Fibroblast of villous mesenchyme (primary cell): ENCODE measurements at regions not wholly inside any gene's neighbourhood (a gene's known extent, or its start where the extent isn't known, plus 50 kb on each side); places are given as distances from the start of the nearest gene placed in this dataset.
"Not testable (repeated sequence)": the region's sequence is repeated elsewhere in the genome, so short reads cannot be mapped to it uniquely, and the experiment has no call there.

Experiments used
- DNase-seq: peaks from one replicate; pipeline ENCODE4 v3.0.0-alpha.2; 2010; ENCODE audit warnings: low read depth
- H3K4me3 ChIP-seq: 2 replicates; pipeline ENCODE4 v1.5.1; 2011; ENCODE audit warnings: low read depth, mild to moderate bottlenecking, low read length
- TF ChIP-seq, protein P1 (sequence below): IDR thresholded peaks from 2 replicates; pipeline ENCODE4 v1.5.1; 2012; ENCODE audit warnings: low read depth, mild to moderate bottlenecking, low read length; ENCODE audit not compliant: insufficient read depth

DNA sequence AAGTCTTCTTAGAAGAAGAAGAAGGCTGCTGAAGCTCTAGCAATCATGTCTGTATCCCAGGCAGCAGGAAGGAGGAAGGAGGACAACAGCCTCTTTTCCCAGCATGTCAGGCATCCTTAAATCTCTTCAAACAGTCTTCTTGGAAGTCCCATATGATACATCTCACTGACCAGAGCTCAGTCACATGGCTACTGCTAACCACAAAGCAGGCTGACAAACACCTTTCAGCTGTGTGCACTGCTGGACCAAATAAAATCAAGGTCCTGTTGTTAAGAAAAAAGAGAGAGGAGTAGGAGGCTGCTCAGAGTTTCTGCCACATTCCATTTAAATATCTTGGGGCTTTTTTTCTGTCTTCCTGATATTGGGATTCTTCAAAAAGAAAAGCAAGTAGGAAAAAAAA lies 203.4 kb upstream of the PELI2 start:
- no peak overlapping the region for H3K4me3 ChIP-seq
- DNase-seq: no peak
- TF ChIP-seq, protein P1, sequence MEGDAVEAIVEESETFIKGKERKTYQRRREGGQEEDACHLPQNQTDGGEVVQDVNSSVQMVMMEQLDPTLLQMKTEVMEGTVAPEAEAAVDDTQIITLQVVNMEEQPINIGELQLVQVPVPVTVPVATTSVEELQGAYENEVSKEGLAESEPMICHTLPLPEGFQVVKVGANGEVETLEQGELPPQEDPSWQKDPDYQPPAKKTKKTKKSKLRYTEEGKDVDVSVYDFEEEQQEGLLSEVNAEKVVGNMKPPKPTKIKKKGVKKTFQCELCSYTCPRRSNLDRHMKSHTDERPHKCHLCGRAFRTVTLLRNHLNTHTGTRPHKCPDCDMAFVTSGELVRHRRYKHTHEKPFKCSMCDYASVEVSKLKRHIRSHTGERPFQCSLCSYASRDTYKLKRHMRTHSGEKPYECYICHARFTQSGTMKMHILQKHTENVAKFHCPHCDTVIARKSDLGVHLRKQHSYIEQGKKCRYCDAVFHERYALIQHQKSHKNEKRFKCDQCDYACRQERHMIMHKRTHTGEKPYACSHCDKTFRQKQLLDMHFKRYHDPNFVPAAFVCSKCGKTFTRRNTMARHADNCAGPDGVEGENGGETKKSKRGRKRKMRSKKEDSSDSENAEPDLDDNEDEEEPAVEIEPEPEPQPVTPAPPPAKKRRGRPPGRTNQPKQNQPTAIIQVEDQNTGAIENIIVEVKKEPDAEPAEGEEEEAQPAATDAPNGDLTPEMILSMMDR: no peak

DNA sequence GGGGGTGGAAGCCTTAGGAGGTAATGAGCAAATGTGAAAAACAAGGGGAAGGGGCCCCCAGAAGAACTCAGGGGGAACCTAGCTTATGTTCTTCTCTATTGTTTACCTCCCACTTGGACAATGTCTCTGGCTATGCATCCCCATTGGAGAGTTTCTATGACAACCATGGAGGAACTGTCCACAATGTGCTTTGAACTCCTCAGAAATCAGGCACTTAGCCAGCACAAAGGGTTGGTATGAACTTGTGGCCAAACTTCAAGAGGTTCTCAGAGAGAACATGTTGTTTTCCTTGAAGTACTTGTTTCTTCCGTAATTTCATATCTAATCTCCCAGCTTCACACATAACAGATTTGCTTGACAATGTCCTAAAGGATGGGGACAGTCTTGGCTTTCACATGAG lies 202.8 kb upstream of the PELI2 start:
- TF ChIP-seq, protein P1: no peak
- DNase-seq: no peak
- no peak overlapping the region for H3K4me3 ChIP-seq

DNA sequence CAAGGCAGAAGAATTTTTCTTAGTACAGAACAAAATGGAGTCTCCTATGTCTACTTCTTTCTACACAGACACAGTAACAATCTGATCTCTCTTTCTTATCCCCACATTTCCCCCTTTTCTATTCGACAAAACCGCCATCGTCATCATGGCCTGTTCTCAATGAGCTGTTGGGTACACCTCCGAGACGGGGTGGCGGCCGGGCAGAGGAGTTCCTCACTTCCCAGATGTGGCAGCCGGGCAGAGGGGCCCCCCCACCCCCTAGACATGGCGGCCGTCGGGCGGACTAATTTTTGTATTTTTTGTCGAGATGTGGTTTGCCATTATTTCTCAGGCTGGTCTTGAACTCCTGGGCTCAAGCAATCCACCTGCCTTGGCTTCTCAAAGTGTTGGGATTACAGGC lies 198.4 kb upstream of the PELI2 start:
- DNase-seq, H3K4me3 ChIP-seq: not testable (repeated sequence)

DNA sequence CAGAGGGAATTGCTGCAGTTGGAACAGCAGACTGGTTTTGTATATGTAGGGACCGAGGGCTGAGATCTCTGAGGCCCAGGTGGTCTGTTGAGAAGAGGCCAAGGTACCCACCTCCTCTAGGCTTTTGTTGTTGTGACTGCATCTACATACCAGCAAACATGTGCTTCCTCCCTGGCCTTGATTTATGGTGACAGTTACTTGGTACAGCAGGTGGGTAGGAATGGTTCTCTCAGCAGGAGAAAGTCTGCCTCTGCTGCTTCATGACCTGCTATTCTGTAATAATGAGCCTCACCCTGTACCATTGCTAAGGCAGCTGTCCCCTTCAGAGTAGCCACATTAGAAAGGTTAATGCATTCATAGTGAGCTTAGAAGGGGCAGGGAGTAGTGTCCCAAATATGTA lies 196.7 kb upstream of the PELI2 start:
- DNase-seq: no peak
- no peak overlapping the region for H3K4me3 ChIP-seq
- TF ChIP-seq, protein P1: no peak

DNA sequence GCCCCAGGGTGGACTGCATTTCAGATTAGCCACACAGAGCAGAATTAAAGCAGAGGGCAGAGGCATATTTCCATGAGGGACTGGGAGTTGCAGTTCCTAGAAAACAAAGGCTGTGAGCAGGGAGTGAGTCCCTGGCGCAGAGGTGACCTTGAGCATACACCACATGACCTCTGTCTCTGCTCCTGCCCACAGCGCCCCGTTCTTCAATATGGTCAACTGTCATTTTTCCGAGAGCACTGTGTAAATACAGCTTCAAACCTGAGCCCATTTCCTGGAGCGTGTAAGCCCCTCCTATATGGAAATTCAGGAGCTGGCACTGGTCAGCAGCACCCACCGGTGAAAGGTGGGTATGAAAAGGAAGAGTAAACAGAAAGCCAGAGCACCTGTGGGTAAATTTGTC lies 192.2 kb upstream of the PELI2 start:
- H3K4me3 ChIP-seq: no peak overlapping the region
- DNase-seq: no peak
- TF ChIP-seq, protein P1: no peak

DNA sequence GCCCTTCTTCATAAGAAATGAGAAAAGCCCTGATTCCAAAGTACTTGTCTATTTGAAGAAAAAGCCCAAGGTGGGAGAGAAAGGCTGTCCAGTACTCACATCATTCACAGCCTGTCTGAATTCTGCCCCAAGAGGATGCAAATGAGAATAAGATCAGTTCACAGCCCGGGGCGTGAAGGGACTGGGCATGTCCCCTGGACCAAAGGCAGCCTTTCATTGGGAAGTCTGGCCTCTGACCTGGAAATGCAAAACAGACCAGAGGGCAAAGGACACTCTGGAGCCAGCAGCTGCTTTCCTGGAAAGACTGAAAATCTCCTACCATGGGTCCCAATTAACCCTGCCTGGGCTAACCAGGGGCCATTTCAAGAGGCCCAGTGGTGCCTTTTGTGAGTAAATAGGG lies 191.2 kb upstream of the PELI2 start:
- TF ChIP-seq, protein P1: no peak
- DNase-seq: no peak
- H3K4me3 ChIP-seq: no peak overlapping the region

DNA sequence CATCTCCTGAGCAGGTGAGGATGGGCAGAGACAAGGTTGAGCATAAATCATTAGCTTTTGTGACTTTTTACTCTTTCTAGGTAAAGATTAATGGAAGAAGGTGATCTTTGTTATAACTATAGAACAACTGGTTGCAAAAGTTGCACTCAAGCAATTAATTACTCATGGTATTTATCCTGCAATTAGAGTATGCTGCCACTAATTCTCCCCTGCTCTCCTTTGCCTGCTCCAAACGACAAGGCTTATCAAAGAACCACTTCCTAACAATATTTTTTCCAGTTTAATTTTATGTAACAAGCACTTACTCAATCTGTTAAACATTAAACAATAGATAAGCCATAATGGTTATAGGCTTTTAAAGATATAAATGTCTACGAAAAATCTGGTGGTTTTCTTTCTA lies 189.9 kb upstream of the PELI2 start:
- H3K4me3 ChIP-seq: no peak overlapping the region
- TF ChIP-seq, protein P1: no peak
- no peak for DNase-seq

DNA sequence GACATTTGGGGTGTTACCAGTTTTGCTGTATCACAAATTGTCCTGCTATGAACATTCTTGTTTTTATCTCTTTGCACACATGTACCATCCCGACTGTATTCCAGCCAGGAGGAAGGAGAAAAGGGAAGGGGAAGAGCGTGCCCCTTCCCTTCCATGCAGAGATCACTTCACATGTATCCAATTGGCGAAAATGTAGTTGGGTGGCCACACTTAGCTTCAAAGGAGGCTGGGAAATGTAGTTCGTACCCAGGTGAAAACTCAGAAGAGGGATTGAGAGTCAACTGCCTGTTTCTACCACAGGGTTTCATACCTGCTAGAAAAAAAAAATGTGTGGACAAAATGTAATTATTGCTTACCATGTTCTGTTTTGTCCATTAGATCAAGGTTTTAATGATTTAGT lies 189.1 kb upstream of the PELI2 start:
- TF ChIP-seq, protein P1: no peak
- DNase-seq: no peak
- no peak overlapping the region for H3K4me3 ChIP-seq
